ENCODE measurements at regions not wholly inside any gene's neighbourhood (a gene's known extent, or its start where the extent isn't known, plus 50 kb on each side); places are given as distances from the start of the nearest gene placed in this dataset.

- TF ChIP-seq E2F1 (CRISPR knock-in tag; IDR thresholded peaks at IDR 0.05), result no peak
- no peak for TF ChIP-seq NR1H2 (CRISPR knock-in tag; IDR thresholded peaks at IDR 0.05)
- TF ChIP-seq ZNF416 (CRISPR knock-in tag; IDR thresholded peaks at IDR 0.05), result no peak
- no peak for TF ChIP-seq CBFB (CRISPR knock-in tag; IDR thresholded peaks at IDR 0.05; ENCODE audit: low read depth)
- no peak for TF ChIP-seq ESRRA (CRISPR knock-in tag; IDR thresholded peaks at IDR 0.05; ENCODE audit: borderline replicate concordance)
- TF ChIP-seq USF2 (CRISPR knock-in tag; IDR thresholded peaks at IDR 0.05), result no peak
- no peak for TF ChIP-seq SP1 (CRISPR knock-in tag; conservative IDR thresholded peaks at IDR 0.05)
- TF ChIP-seq ZNF425 (CRISPR knock-in tag; conservative IDR thresholded peaks at IDR 0.05), result no peak
- no peak for TF ChIP-seq MLX (CRISPR knock-in tag; IDR thresholded peaks at IDR 0.05)
Measured at GRCh38 chr1:5532811-5533210, 459.4 kb downstream of the NPHP4 start (continued).

- no peak overlapping the region for H3K27ac Mint-ChIP-seq
- TF ChIP-seq ZNF138 (CRISPR knock-in tag; conservative IDR thresholded peaks at IDR 0.05), result no peak
- TF ChIP-seq ATF1 (CRISPR knock-in tag; IDR thresholded peaks at IDR 0.05), result no peak
- TF ChIP-seq E2F1 (CRISPR knock-in tag; IDR thresholded peaks at IDR 0.05), result no peak
- no peak for TF ChIP-seq SMAD4 (CRISPR knock-in tag; IDR thresholded peaks at IDR 0.05)
- TF ChIP-seq ERG (CRISPR knock-in tag; IDR thresholded peaks at IDR 0.05), result no peak
- TF ChIP-seq ETV6 (CRISPR knock-in tag; IDR thresholded peaks at IDR 0.05), result no peak
- no peak for TF ChIP-seq FOXJ3 (CRISPR knock-in tag; IDR thresholded peaks at IDR 0.05; ENCODE audit: borderline replicate concordance)
- peaks cover 18% of the 10 kb centered on the region for H3K27me3 Mint-ChIP-seq (ENCODE audit: low read depth)
- H3K9me3 Mint-ChIP-seq, result peaks cover 81% of the 10 kb centered on the region
- H3K4me3 Mint-ChIP-seq, result no peak overlapping the region
- ChIA-PET CTCF (no interaction called here), POLR2A (no interaction called here)
- DNase-seq (ENCODE audit: low spot score) (no peak), ATAC-seq (no peak)
- H3K4me1 Mint-ChIP-seq, result no peaks in the 10 kb centered on the region
- H3K36me3 Mint-ChIP-seq, result peaks cover 59% of the 10 kb centered on the region
Measured at GRCh38 chr1:5526822-5527551, 465.2 kb downstream of the NPHP4 start.

- H3K27me3 Mint-ChIP-seq (ENCODE audit: low read depth), result peaks cover 12% of the 10 kb centered on the region
- H3K4me1 Mint-ChIP-seq, result no peaks in the 10 kb centered on the region
- ChIA-PET CTCF (no interaction called here), POLR2A (no interaction called here)
- H3K9me3 Mint-ChIP-seq, result peaks cover 80% of the 10 kb centered on the region
- no peak for ATAC-seq
- no peak for DNase-seq (ENCODE audit: low spot score)
- H3K36me3 Mint-ChIP-seq, result peaks cover 57% of the 10 kb centered on the region
- H3K4me3 Mint-ChIP-seq, result no peak overlapping the region
- no peak overlapping the region for H3K27ac Mint-ChIP-seq
- no peak for TF ChIP-seq ZMAT4 (CRISPR knock-in tag; IDR thresholded peaks at IDR 0.05)
- no peak for TF ChIP-seq FOXP1 (CRISPR knock-in tag; IDR thresholded peaks at IDR 0.05; ENCODE audit: borderline replicate concordance)
- TF ChIP-seq ATF6 (CRISPR knock-in tag; IDR thresholded peaks at IDR 0.05), result no peak
- no peak for TF ChIP-seq ZNF512 (CRISPR knock-in tag; IDR thresholded peaks at IDR 0.05; ENCODE audit: borderline replicate concordance)
- TF ChIP-seq ZNF232 (CRISPR knock-in tag; IDR thresholded peaks at IDR 0.05), result no peak
- no peak for TF ChIP-seq MXD4 (CRISPR knock-in tag; IDR thresholded peaks at IDR 0.05; ENCODE audit: borderline replicate concordance)
Measured at GRCh38 chr1:5526385-5526750, 465.9 kb downstream of the NPHP4 start.

Data from WTC11 (cell line).